ENCODE measurements at regions not wholly inside any gene's neighbourhood (a gene's known extent, or its start where the extent isn't known, plus 50 kb on each side); places are given as distances from the start of the nearest gene placed in this dataset.
A peak's percentile ranks its signal among the peaks of the same experiment; 100 is the strongest.

DNA sequence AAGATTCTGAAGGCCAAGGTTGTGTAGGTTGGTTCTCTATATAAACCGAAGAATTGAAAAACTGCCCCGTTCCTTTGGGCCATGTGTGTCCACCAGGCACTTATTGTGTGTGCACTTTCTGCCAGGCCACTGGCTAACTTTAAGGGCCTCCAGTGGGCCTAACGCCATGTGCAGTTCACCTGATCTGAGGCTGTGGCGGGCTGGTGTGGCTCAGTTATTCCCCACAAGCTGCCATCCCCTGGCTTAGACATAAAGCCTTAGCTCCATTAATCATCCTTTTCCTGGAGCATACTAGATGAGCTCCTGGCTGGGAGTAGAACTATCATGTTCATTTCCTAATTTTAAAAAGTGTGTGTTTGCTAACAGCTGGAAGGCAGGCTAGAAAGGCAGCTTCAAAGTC, 304.1 kb upstream of the TNP1 start:
- POLR2A ChIA-PET: no interaction called here
- no peak overlapping the region for H3K27ac ChIP-seq (ENCODE audit: low read depth in 2 of 2, low read length in 1 of 2)
- no peaks in the 10 kb centered on the region for H3K9me3 ChIP-seq
- no peak overlapping the region for H2AFZ ChIP-seq (ENCODE audit: low read depth)
- no peaks in the 10 kb centered on the region for H4K20me1 ChIP-seq (ENCODE audit: insufficient read depth)
- H3F3A ChIP-seq (replicated peaks; ENCODE audit: insufficient read depth): no peaks in the 10 kb centered on the region
- CTCF ChIA-PET: interaction anchor here (0.6 to 1.7 kb wide), 8 partner anchors 20 to 541 kb away, joined by 3 to 7 read pairs (median 3); partner anchors contain the start of gene IGFBP5
- TF ChIP-seq POLR2AphosphoS5 (IDR thresholded peaks at IDR 0.05; ENCODE audit: low read depth, low read length): no peak
- TF ChIP-seq NRF1 (IDR thresholded peaks at IDR 0.05; ENCODE audit: low read depth, low read length): no peak
- no peak for TF ChIP-seq TCF12 (IDR thresholded peaks at IDR 0.05)
- no peak for TF ChIP-seq YY1 (IDR thresholded peaks at IDR 0.05; ENCODE audit: low read depth)
- TF ChIP-seq TAF1 (IDR thresholded peaks at IDR 0.05; ENCODE audit: borderline replicate concordance, low read depth, low read length): no peak
- TF ChIP-seq MXI1 (IDR thresholded peaks at IDR 0.05; ENCODE audit: low read depth, low read length): no peak
- no peak for TF ChIP-seq MEF2A (IDR thresholded peaks at IDR 0.05; ENCODE audit: borderline replicate concordance, low read depth)
- TF ChIP-seq FOXM1 (IDR thresholded peaks at IDR 0.05; ENCODE audit: low read depth): no peak
- TF ChIP-seq, protein P1, sequence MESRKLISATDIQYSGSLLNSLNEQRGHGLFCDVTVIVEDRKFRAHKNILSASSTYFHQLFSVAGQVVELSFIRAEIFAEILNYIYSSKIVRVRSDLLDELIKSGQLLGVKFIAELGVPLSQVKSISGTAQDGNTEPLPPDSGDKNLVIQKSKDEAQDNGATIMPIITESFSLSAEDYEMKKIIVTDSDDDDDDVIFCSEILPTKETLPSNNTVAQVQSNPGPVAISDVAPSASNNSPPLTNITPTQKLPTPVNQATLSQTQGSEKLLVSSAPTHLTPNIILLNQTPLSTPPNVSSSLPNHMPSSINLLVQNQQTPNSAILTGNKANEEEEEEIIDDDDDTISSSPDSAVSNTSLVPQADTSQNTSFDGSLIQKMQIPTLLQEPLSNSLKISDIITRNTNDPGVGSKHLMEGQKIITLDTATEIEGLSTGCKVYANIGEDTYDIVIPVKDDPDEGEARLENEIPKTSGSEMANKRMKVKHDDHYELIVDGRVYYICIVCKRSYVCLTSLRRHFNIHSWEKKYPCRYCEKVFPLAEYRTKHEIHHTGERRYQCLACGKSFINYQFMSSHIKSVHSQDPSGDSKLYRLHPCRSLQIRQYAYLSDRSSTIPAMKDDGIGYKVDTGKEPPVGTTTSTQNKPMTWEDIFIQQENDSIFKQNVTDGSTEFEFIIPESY (IDR thresholded peaks at IDR 0.05; ENCODE audit: borderline replicate concordance, low read depth): no peak
- TF ChIP-seq RAD21 (IDR thresholded peaks at IDR 0.05; ENCODE audit: low read length): no peak
- no peak for TF ChIP-seq GABPA (IDR thresholded peaks at IDR 0.05; ENCODE audit: low read depth)
- no peak for TF ChIP-seq NFIC (IDR thresholded peaks at IDR 0.05; ENCODE audit: borderline replicate concordance)
- TF ChIP-seq SMC3 (IDR thresholded peaks at IDR 0.05; ENCODE audit: low read depth, low read length): no peak
- no peak for TF ChIP-seq CHD2 (IDR thresholded peaks at IDR 0.05; ENCODE audit: low read length, partially characterized antibody)
- no peak for TF ChIP-seq EZH2phosphoT487 (IDR thresholded peaks at IDR 0.05; ENCODE audit: borderline replicate concordance, low read depth)
- no peak overlapping the region for H3K4me3 ChIP-seq (ENCODE audit: low read depth in 2 of 2, low read length in 1 of 2)
- no peaks in the 10 kb centered on the region for H3K79me2 ChIP-seq (ENCODE audit: insufficient read depth)
- H3K4me1 ChIP-seq (ENCODE audit: control insufficient read depth in 1 of 2, insufficient read depth in 2 of 2, low read depth in 1 of 2, low read length in 1 of 2): peaks cover 4 to 11% of the 10 kb centered on the region in 2 experiments; a peak in 2 of 4 replicates
- no peaks in the 10 kb centered on the region for H3K9me2 ChIP-seq
- H3K36me3 ChIP-seq (replicated peaks in 1 of 2; ENCODE audit: control insufficient read depth in 1 of 2, insufficient read depth in 2 of 2, low read length in 1 of 2): no peaks in the 10 kb centered on the region
- no peak for DNase-seq
- H3K9ac ChIP-seq: no peak overlapping the region
- no peak overlapping the region for H3K4me2 ChIP-seq
- H3K27me3 ChIP-seq (ENCODE audit: insufficient read depth): no peaks in the 10 kb centered on the region
- WGBS (ENCODE audit: low lambda C conversion rate): 98% methylated on average over 4 of the region's 4 CpGs

DNA sequence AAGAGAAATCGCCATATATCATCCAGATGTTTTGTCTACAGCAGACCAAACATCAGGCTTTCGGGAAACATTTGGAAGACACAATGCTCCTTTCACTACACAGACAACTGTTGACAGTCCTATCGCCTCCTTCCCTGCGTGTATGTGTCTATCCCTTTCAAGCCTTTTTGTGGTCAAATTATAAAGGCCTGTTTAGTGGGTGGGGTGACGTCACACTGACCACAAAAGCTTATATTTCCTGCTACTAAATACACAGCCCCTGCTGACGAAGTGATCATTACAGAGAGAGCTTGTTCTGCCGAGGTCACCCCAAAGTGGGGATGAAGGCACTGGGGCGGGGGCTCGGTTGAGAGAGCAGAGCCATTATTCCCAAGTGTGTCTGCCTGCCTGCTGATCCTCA, 302.7 kb upstream of the TNP1 start:
- Histone ChIP-seq H3K4me3 (ENCODE audit: low read depth in 2 of 2, low read length in 1 of 2) (no peak overlapping the region), H2AFZ (ENCODE audit: low read depth) (peak overlapping the region; percentile 47; the same call in 1 of the 2 replicates), H3F3A (replicated peaks; ENCODE audit: insufficient read depth) (no peaks in the 10 kb centered on the region), H3K27ac (ENCODE audit: low read depth in 2 of 2, low read length in 1 of 2) (no peak overlapping the region), H3K36me3 (replicated peaks in 1 of 2; ENCODE audit: control insufficient read depth in 1 of 2, insufficient read depth in 2 of 2, low read length in 1 of 2) (no peaks in the 10 kb centered on the region), H4K20me1 (ENCODE audit: insufficient read depth) (no peaks in the 10 kb centered on the region), H3K4me1 (ENCODE audit: control insufficient read depth in 1 of 2, insufficient read depth in 2 of 2, low read depth in 1 of 2, low read length in 1 of 2) (peaks cover 0 to 11% of the 10 kb centered on the region in 2 experiments; a peak in 2 of 4 replicates), H3K4me2 (no peak overlapping the region), H3K79me2 (ENCODE audit: insufficient read depth) (no peaks in the 10 kb centered on the region), H3K9me2 (no peaks in the 10 kb centered on the region), H3K27me3 (ENCODE audit: insufficient read depth) (no peaks in the 10 kb centered on the region), H3K9me3 (no peaks in the 10 kb centered on the region), H3K9ac (no peak overlapping the region)
- WGBS (ENCODE audit: low lambda C conversion rate): 66% methylated on average over 9 of the region's 9 CpGs
- POLR2A ChIA-PET: no interaction called here
- TF ChIP-seq TCF12 (IDR thresholded peaks at IDR 0.05) (peak; percentile 39), GATA2 (CRISPR knock-in tag; IDR thresholded peaks at IDR 0.05) (no peak), EP300 (IDR thresholded peaks at IDR 0.05; ENCODE audit: borderline replicate concordance in 1 of 2, low read depth in 1 of 2, low read length in 1 of 2) (no peak), TEAD4 (IDR thresholded peaks at IDR 0.05; ENCODE audit: borderline replicate concordance, insufficient read depth) (no peak)
- TF ChIP-seq, protein P2, sequence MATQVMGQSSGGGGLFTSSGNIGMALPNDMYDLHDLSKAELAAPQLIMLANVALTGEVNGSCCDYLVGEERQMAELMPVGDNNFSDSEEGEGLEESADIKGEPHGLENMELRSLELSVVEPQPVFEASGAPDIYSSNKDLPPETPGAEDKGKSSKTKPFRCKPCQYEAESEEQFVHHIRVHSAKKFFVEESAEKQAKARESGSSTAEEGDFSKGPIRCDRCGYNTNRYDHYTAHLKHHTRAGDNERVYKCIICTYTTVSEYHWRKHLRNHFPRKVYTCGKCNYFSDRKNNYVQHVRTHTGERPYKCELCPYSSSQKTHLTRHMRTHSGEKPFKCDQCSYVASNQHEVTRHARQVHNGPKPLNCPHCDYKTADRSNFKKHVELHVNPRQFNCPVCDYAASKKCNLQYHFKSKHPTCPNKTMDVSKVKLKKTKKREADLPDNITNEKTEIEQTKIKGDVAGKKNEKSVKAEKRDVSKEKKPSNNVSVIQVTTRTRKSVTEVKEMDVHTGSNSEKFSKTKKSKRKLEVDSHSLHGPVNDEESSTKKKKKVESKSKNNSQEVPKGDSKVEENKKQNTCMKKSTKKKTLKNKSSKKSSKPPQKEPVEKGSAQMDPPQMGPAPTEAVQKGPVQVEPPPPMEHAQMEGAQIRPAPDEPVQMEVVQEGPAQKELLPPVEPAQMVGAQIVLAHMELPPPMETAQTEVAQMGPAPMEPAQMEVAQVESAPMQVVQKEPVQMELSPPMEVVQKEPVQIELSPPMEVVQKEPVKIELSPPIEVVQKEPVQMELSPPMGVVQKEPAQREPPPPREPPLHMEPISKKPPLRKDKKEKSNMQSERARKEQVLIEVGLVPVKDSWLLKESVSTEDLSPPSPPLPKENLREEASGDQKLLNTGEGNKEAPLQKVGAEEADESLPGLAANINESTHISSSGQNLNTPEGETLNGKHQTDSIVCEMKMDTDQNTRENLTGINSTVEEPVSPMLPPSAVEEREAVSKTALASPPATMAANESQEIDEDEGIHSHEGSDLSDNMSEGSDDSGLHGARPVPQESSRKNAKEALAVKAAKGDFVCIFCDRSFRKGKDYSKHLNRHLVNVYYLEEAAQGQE (IDR thresholded peaks at IDR 0.05; ENCODE audit: low read depth, low read length): no peak
- no peak for DNase-seq
- CTCF ChIA-PET: interaction anchor here (0.6 to 1.6 kb wide), 3 partner anchors 348 to 465 kb away, joined by 3 to 7 read pairs (median 3); no protein-coding TSS in a partner anchor
